Bronchial epithelial cell (primary cell): ENCODE measurements at regions not wholly inside any gene's neighbourhood (a gene's known extent, or its start where the extent isn't known, plus 50 kb on each side); places are given as distances from the start of the nearest gene placed in this dataset.

Experiments used
- DNase-seq: peaks from one replicate; pipeline ENCODE4 v3.0.0-alpha.2; 2010; ENCODE audit warnings: low read depth
- FAIRE-seq: peaks from 2 replicates; lab custom pipeline; 2011; peaks lifted over from hg19 to GRCh38; lab: Jason Lieb, UNC
- H3K27me3 ChIP-seq: 2 replicates; pipeline ENCODE4 v1.5.1; 2011; ENCODE audit warnings: low read length; ENCODE audit not compliant: control insufficient read depth, insufficient read depth
- H3K36me3 ChIP-seq: 2 replicates; pipeline ENCODE4 v1.5.1; 2011; ENCODE audit warnings: low read length; ENCODE audit not compliant: control insufficient read depth, insufficient read depth
- H3K4me3 ChIP-seq: 2 replicates; pipeline ENCODE4 v1.5.1; 2011; ENCODE audit warnings: mild to moderate bottlenecking, low read depth, low read length, control low read depth
- CTCF ChIP-seq: IDR thresholded peaks from 2 replicates; pipeline ENCODE4 v1.5.1; 2011; ENCODE audit warnings: mild to moderate bottlenecking, moderate library complexity, low read length, control low read depth, inconsistent platforms; ENCODE audit not compliant: insufficient read depth, severe bottlenecking

GRCh38 chr5:50945139-50945538, 278.7 kb downstream of the PARP8 start:
- Histone ChIP-seq H3K4me3 (no peak overlapping the region), H3K27me3 (no peaks in the 10 kb centered on the region), H3K36me3 (no peaks in the 10 kb centered on the region)
- no peak for DNase-seq
- FAIRE-seq = no peak
- TF ChIP-seq CTCF = no peak

GRCh38 chr5:50947906-50948683, 281.7 kb downstream of the PARP8 start:
- FAIRE-seq (no peak), DNase-seq (no peak)
- no peaks in the 10 kb centered on the region for H3K36me3 ChIP-seq
- TF ChIP-seq CTCF = no peak
- no peaks in the 10 kb centered on the region for H3K27me3 ChIP-seq
- no peak overlapping the region for H3K4me3 ChIP-seq

DNA sequence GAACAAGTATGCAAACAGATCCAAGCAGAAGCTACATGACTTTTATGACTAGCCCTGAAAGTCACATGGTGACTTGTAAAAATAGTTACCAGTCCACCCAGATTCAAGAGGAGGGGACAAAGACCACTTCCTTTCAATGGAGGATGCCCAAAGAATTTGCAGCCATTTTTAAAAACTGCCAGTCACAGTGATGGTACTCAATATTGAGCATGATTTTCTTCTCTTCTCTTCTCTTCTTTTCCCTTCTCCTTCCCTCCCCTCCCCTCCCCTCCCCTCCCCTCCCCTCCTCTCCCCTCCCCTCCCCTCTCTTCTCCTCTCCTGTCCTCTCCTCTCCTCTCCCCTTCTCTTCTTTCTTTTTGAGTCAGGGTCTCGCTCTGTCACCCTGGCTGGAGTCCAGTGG, 286.9 kb downstream of the PARP8 start:
- no peaks in the 10 kb centered on the region for H3K27me3 ChIP-seq
- no peaks in the 10 kb centered on the region for H3K36me3 ChIP-seq
- DNase-seq (no peak), FAIRE-seq (no peak)
- no peak overlapping the region for H3K4me3 ChIP-seq
- no peak for TF ChIP-seq CTCF

DNA sequence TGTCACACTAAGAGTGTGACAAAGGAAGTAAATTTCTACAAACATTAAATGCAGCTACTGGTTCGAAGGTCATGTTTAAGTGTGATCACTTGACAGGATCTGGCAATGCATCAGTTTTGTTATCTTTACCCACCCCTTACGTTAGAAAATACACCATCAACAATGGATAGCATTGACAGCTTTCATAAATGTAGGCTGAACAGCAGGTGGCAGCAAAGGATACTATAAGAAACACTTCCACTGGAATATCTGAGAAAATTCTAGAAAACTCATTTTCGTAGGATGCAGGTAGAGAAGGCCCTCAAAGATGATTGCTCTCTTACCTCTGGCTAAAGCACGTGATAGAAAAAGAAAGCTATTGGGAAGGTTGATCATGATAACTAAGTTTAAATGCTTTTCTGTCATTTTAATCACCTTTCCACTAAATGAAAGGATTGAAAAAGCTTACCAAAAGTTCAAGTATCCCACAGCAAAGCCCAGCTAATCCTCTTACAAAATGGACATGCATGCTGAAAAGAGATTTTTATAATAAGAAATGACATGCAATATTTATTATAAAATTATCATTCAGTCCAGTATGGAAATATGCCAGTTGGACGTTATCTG, 292.5 kb downstream of the PARP8 start:
- H3K27me3 ChIP-seq = peaks cover under 1% of the 10 kb centered on the region
- H3K4me3 ChIP-seq = no peak overlapping the region
- DNase-seq = peak; percentile 44
- no peaks in the 10 kb centered on the region for H3K36me3 ChIP-seq
- FAIRE-seq = no peak
- TF ChIP-seq CTCF = peak; percentile 51

DNA sequence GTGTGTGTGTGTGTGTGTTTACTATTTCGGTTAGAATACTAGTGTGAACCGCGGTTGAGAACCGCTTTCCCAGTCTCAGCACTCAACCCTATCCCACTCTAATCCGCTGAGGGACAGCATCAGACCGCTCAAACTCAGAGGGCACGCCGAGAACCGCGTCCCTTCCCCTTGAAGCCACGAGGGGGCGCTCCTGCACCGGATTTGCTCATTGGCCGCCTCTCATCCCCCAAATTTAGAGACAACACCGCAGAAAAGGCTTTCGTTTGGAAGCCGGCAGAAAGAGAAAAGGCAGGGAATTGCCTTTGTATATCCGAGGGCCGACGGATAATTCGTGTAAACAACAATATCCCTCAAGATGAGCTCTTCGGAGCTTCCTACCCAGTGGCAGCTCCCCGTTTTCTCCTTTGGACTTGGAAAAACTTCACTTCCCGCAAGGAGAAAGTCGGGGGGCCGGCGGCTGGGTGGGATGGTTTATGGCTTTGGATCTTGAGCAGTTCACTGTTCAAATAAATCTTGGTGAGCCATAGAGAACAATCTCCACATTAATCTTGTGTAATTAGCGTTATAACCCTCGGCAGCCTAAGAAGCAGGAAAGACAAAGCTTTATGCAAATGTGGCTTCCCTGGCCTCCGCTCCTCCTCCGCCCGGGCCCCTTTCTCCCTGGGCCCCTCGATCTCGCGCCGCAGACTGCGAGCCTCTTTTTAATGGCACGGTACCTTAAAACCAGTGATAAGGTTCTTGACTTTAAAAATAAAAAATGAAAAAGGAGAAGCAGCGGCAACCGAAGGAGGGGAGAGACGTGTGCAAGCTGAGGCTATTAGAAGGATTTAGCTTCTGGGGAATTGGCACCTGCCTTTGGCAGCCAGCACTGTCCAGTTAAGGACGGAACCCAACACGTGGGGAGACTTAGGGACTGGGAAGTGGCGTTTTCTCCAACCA, 296.8 kb downstream of the PARP8 start:
- DNase-seq (peak; percentile 38), FAIRE-seq (no peak)
- Histone ChIP-seq H3K36me3 (no peaks in the 10 kb centered on the region), H3K4me3 (peak overlapping the region; percentile 27), H3K27me3 (peaks cover 11% of the 10 kb centered on the region)
- TF ChIP-seq CTCF = peak; percentile 98
